ENCODE measurements at regions not wholly inside any gene's neighbourhood (a gene's known extent, or its start where the extent isn't known, plus 50 kb on each side); places are given as distances from the start of the nearest gene placed in this dataset.

- TF ChIP-seq, protein P1, sequence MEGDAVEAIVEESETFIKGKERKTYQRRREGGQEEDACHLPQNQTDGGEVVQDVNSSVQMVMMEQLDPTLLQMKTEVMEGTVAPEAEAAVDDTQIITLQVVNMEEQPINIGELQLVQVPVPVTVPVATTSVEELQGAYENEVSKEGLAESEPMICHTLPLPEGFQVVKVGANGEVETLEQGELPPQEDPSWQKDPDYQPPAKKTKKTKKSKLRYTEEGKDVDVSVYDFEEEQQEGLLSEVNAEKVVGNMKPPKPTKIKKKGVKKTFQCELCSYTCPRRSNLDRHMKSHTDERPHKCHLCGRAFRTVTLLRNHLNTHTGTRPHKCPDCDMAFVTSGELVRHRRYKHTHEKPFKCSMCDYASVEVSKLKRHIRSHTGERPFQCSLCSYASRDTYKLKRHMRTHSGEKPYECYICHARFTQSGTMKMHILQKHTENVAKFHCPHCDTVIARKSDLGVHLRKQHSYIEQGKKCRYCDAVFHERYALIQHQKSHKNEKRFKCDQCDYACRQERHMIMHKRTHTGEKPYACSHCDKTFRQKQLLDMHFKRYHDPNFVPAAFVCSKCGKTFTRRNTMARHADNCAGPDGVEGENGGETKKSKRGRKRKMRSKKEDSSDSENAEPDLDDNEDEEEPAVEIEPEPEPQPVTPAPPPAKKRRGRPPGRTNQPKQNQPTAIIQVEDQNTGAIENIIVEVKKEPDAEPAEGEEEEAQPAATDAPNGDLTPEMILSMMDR (IDR thresholded peaks at IDR 0.05; ENCODE audit: unreplicated experiment): no peak
- Mint-ChIP-seq H3K4me1 (ENCODE audit: unreplicated experiment) (no peaks in the 10 kb centered on the region), H3K27me3 (ENCODE audit: unreplicated experiment) (no peaks in the 10 kb centered on the region), H3K9me3 (ENCODE audit: unreplicated experiment) (peaks cover 15% of the 10 kb centered on the region), H3K4me3 (ENCODE audit: unreplicated experiment) (peak overlapping the region; percentile 37), H3K36me3 (ENCODE audit: low read depth, unreplicated experiment) (peaks cover 21% of the 10 kb centered on the region), H3K27ac (ENCODE audit: unreplicated experiment) (no peak overlapping the region)
- DNase-seq (ENCODE audit: low spot score): no peak
These were observed 59.0 kb upstream of the ZNF726 start for GRCh38 chr19:23855676-23856075.

- Mint-ChIP-seq H3K4me3 (ENCODE audit: unreplicated experiment) (no peak overlapping the region), H3K27me3 (ENCODE audit: unreplicated experiment) (no peaks in the 10 kb centered on the region), H3K9me3 (ENCODE audit: unreplicated experiment) (peaks cover 25% of the 10 kb centered on the region), H3K27ac (ENCODE audit: unreplicated experiment) (no peak overlapping the region), H3K4me1 (ENCODE audit: unreplicated experiment) (no peaks in the 10 kb centered on the region), H3K36me3 (ENCODE audit: low read depth, unreplicated experiment) (peaks cover 31% of the 10 kb centered on the region)
- DNase-seq (ENCODE audit: low spot score): no peak
- TF ChIP-seq, protein P1 (IDR thresholded peaks at IDR 0.05; ENCODE audit: unreplicated experiment): no peak
These were observed 62.7 kb upstream of the ZNF726 start for GRCh38 chr19:23851966-23852365.

DNA sequence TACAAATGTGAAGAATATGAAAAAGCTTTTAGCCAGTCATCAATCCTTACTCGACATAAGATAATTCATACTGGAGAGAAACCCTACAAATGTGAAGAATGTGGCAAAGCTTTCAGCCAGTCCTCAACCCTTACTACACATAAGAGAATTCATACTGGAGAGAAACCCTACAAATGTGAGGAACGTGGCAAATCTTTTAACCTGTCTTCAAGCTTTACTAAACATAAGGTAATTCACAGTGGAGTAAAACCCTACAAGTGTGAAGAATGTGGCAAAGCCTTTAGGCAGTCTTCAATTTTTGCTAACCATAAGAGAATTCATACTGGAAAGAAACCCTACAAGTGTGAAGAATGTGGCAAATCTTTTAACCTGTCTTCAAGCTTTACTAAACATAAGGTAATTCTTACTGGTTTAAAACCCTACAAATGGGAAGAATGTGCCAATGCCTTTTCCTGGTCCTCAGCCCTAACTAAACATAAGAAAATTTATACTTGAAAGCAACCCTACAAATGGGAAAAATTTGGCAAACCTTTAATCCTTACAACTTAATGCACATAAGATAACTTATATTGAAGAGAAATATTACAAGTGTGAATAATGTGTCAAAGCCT is 74.1 kb upstream of the ZNF681 start:
- Mint-ChIP-seq H3K27me3 (ENCODE audit: unreplicated experiment) (peaks cover 3% of the 10 kb centered on the region), H3K4me1 (ENCODE audit: unreplicated experiment) (no peaks in the 10 kb centered on the region), H3K4me3 (ENCODE audit: unreplicated experiment) (no peak overlapping the region), H3K27ac (ENCODE audit: unreplicated experiment) (no peak overlapping the region), H3K36me3 (ENCODE audit: low read depth, unreplicated experiment) (peaks cover 38% of the 10 kb centered on the region), H3K9me3 (ENCODE audit: unreplicated experiment) (peaks cover 21% of the 10 kb centered on the region)
- TF ChIP-seq, protein P1 (IDR thresholded peaks at IDR 0.05; ENCODE audit: unreplicated experiment): no peak
- no peak for DNase-seq (ENCODE audit: low spot score)

GRCh38 chr19:23823952-23824389 is 65.3 kb upstream of the ZNF681 start:
- H3K9me3 Mint-ChIP-seq (ENCODE audit: unreplicated experiment): peaks cover 41% of the 10 kb centered on the region
- H3K4me3 Mint-ChIP-seq (ENCODE audit: unreplicated experiment): no peak overlapping the region
- H3K4me1 Mint-ChIP-seq (ENCODE audit: unreplicated experiment): no peaks in the 10 kb centered on the region
- peak; percentile 31 for DNase-seq (ENCODE audit: low spot score)
- peaks cover 54% of the 10 kb centered on the region for H3K36me3 Mint-ChIP-seq (ENCODE audit: low read depth, unreplicated experiment)
- peaks cover 13% of the 10 kb centered on the region for H3K27me3 Mint-ChIP-seq (ENCODE audit: unreplicated experiment)
- TF ChIP-seq, protein P1 (IDR thresholded peaks at IDR 0.05; ENCODE audit: unreplicated experiment): no peak
- H3K27ac Mint-ChIP-seq (ENCODE audit: unreplicated experiment): peak overlapping the region; percentile 64

GRCh38 chr19:23822735-23823134 is 64.0 kb upstream of the ZNF681 start:
- H3K9me3 Mint-ChIP-seq (ENCODE audit: unreplicated experiment): peaks cover 41% of the 10 kb centered on the region
- peaks cover 57% of the 10 kb centered on the region for H3K36me3 Mint-ChIP-seq (ENCODE audit: low read depth, unreplicated experiment)
- DNase-seq (ENCODE audit: low spot score): no peak
- no peak overlapping the region for H3K27ac Mint-ChIP-seq (ENCODE audit: unreplicated experiment)
- no peaks in the 10 kb centered on the region for H3K4me1 Mint-ChIP-seq (ENCODE audit: unreplicated experiment)
- TF ChIP-seq, protein P1 (IDR thresholded peaks at IDR 0.05; ENCODE audit: unreplicated experiment): no peak
- H3K4me3 Mint-ChIP-seq (ENCODE audit: unreplicated experiment): no peak overlapping the region
- peaks cover 13% of the 10 kb centered on the region for H3K27me3 Mint-ChIP-seq (ENCODE audit: unreplicated experiment)

Data from endothelial cell (in vitro differentiated cells).